Right kidney (tissue), 1 donor: ENCODE measurements at regions not wholly inside any gene's neighbourhood (a gene's known extent, or its start where the extent isn't known, plus 50 kb on each side); places are given as distances from the start of the nearest gene placed in this dataset.

Source experiments
- DNase-seq: peaks from one replicate; pipeline ENCODE4 v3.0.0-alpha.2; 2016

GRCh38 chr12:102592134-102592533, 111.8 kb upstream of the IGF1 start:
- DNase-seq = no peak

- DNase-seq = no peak
Measured at GRCh38 chr12:102573237-102573636, 92.9 kb upstream of the IGF1 start.

- DNase-seq = no peak
Measured at GRCh38 chr12:102571889-102572288, 91.5 kb upstream of the IGF1 start.

GRCh38 chr12:102570256-102570655, 89.9 kb upstream of the IGF1 start:
- DNase-seq = no peak

- no peak for DNase-seq
Measured at GRCh38 chr12:102569803-102570202, 89.4 kb upstream of the IGF1 start.

GRCh38 chr12:102568276-102568675, 87.9 kb upstream of the IGF1 start:
- no peak for DNase-seq

GRCh38 chr12:102567031-102567985, 86.9 kb upstream of the IGF1 start:
- DNase-seq = no peak

GRCh38 chr12:102565555-102565954, 85.2 kb upstream of the IGF1 start:
- DNase-seq = no peak

GRCh38 chr12:102564026-102564425, 83.7 kb upstream of the IGF1 start:
- DNase-seq = no peak

GRCh38 chr12:102562836-102563425, 82.6 kb upstream of the IGF1 start:
- no peak for DNase-seq

GRCh38 chr12:102551186-102551585, 70.8 kb upstream of the IGF1 start:
- no peak for DNase-seq

GRCh38 chr12:102549691-102550090, 69.3 kb upstream of the IGF1 start:
- no peak for DNase-seq

GRCh38 chr12:102548543-102548942, 68.2 kb upstream of the IGF1 start:
- DNase-seq = no peak

GRCh38 chr12:102543494-102544485, 63.4 kb upstream of the IGF1 start:
- DNase-seq = no peak

- no peak for DNase-seq
Measured at GRCh38 chr12:102542816-102543440, 62.6 kb upstream of the IGF1 start.

GRCh38 chr12:102540815-102541385, 60.5 kb upstream of the IGF1 start:
- no peak for DNase-seq

- DNase-seq = no peak
Measured at GRCh38 chr12:102539651-102540553, 59.5 kb upstream of the IGF1 start.

GRCh38 chr12:102535306-102535705, 54.9 kb upstream of the IGF1 start:
- no peak for DNase-seq

GRCh38 chr12:102534899-102535298, 54.5 kb upstream of the IGF1 start:
- no peak for DNase-seq

GRCh38 chr12:102533483-102534215, 53.3 kb upstream of the IGF1 start:
- DNase-seq = no peak
